ENCODE measurements at regions not wholly inside any gene's neighbourhood (a gene's known extent, or its start where the extent isn't known, plus 50 kb on each side); places are given as distances from the start of the nearest gene placed in this dataset.

GRCh38 chr7:46007194-46007593 is 86.1 kb upstream of the IGFBP3 start:
- Histone ChIP-seq H3K4me3 (ENCODE audit: low read length, poor library complexity, severe bottlenecking) (no peak overlapping the region), H4K20me1 (ENCODE audit: insufficient read depth, low read length, poor library complexity, severe bottlenecking) (no peaks in the 10 kb centered on the region), H3K9me3 (ENCODE audit: insufficient read depth, low read depth, low read length) (no peaks in the 10 kb centered on the region), H3K36me3 (ENCODE audit: insufficient read depth, low read length) (no peaks in the 10 kb centered on the region), H2AFZ (ENCODE audit: low read length) (no peak overlapping the region), H3K79me2 (ENCODE audit: insufficient read depth, low read length) (no peaks in the 10 kb centered on the region), H3K9ac (ENCODE audit: low read depth, low read length, poor library complexity, severe bottlenecking) (no peak overlapping the region), H3K4me1 (ENCODE audit: insufficient read depth, low read length, poor library complexity, severe bottlenecking) (no peaks in the 10 kb centered on the region), H3K9me2 (replicated peaks; ENCODE audit: low read depth, low read length) (no peaks in the 10 kb centered on the region), H3F3A (ENCODE audit: low read depth) (no peaks in the 10 kb centered on the region), H3K27me3 (ENCODE audit: insufficient read depth, low read length, poor library complexity, severe bottlenecking) (no peaks in the 10 kb centered on the region), H3K4me2 (ENCODE audit: low read depth, low read length, poor library complexity, severe bottlenecking) (no peak overlapping the region)
- TF ChIP-seq CTCF (conservative IDR thresholded peaks at IDR 0.05; ENCODE audit: low read length) (no peak), EZH2phosphoT487 (IDR thresholded peaks at IDR 0.05; ENCODE audit: borderline replicate concordance) (no peak)

DNA sequence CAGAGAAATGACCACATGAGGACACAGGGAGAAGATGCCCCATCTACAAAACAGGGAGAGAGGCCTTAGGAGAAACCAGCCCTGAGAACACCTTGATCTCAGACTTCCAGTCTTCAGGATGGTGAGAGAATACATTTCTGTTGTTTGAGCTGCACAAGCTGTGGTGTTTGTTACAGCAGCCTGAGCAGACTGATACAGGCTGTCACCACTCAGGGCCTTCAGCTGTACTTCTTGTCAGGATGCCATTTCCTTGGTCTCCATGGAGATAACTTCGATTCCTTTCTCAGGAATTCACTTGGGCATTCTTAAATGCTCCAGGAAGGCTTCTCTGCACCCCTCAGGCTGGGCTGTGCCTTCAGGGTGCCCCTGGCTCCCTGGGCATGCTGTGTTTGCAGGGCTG is 85.7 kb upstream of the IGFBP3 start:
- H3K27me3 ChIP-seq (ENCODE audit: insufficient read depth, low read length, poor library complexity, severe bottlenecking) = no peaks in the 10 kb centered on the region
- TF ChIP-seq EZH2phosphoT487 (IDR thresholded peaks at IDR 0.05; ENCODE audit: borderline replicate concordance) (no peak), CTCF (conservative IDR thresholded peaks at IDR 0.05; ENCODE audit: low read length) (no peak)
- no peak overlapping the region for H2AFZ ChIP-seq (ENCODE audit: low read length)
- no peaks in the 10 kb centered on the region for H4K20me1 ChIP-seq (ENCODE audit: insufficient read depth, low read length, poor library complexity, severe bottlenecking)
- no peak overlapping the region for H3K4me2 ChIP-seq (ENCODE audit: low read depth, low read length, poor library complexity, severe bottlenecking)
- no peaks in the 10 kb centered on the region for H3K9me3 ChIP-seq (ENCODE audit: insufficient read depth, low read depth, low read length)
- H3K79me2 ChIP-seq (ENCODE audit: insufficient read depth, low read length) = no peaks in the 10 kb centered on the region
- H3K4me1 ChIP-seq (ENCODE audit: insufficient read depth, low read length, poor library complexity, severe bottlenecking) = no peaks in the 10 kb centered on the region
- no peaks in the 10 kb centered on the region for H3K9me2 ChIP-seq (replicated peaks; ENCODE audit: low read depth, low read length)
- no peak overlapping the region for H3K9ac ChIP-seq (ENCODE audit: low read depth, low read length, poor library complexity, severe bottlenecking)
- no peaks in the 10 kb centered on the region for H3K36me3 ChIP-seq (ENCODE audit: insufficient read depth, low read length)
- no peak overlapping the region for H3K4me3 ChIP-seq (ENCODE audit: low read length, poor library complexity, severe bottlenecking)
- H3F3A ChIP-seq (ENCODE audit: low read depth) = no peaks in the 10 kb centered on the region

- no peaks in the 10 kb centered on the region for H3K4me1 ChIP-seq (ENCODE audit: insufficient read depth, low read length, poor library complexity, severe bottlenecking)
- no peaks in the 10 kb centered on the region for H3K79me2 ChIP-seq (ENCODE audit: insufficient read depth, low read length)
- no peak for TF ChIP-seq CTCF (conservative IDR thresholded peaks at IDR 0.05; ENCODE audit: low read length)
- TF ChIP-seq EZH2phosphoT487 (IDR thresholded peaks at IDR 0.05; ENCODE audit: borderline replicate concordance) = no peak
- no peaks in the 10 kb centered on the region for H3K9me3 ChIP-seq (ENCODE audit: insufficient read depth, low read depth, low read length)
- H4K20me1 ChIP-seq (ENCODE audit: insufficient read depth, low read length, poor library complexity, severe bottlenecking) = no peaks in the 10 kb centered on the region
- no peak overlapping the region for H3K4me3 ChIP-seq (ENCODE audit: low read length, poor library complexity, severe bottlenecking)
- H3K4me2 ChIP-seq (ENCODE audit: low read depth, low read length, poor library complexity, severe bottlenecking) = no peak overlapping the region
- H3F3A ChIP-seq (ENCODE audit: low read depth) = no peaks in the 10 kb centered on the region
- no peaks in the 10 kb centered on the region for H3K9me2 ChIP-seq (replicated peaks; ENCODE audit: low read depth, low read length)
- H3K9ac ChIP-seq (ENCODE audit: low read depth, low read length, poor library complexity, severe bottlenecking) = no peak overlapping the region
- no peaks in the 10 kb centered on the region for H3K27me3 ChIP-seq (ENCODE audit: insufficient read depth, low read length, poor library complexity, severe bottlenecking)
- no peak overlapping the region for H2AFZ ChIP-seq (ENCODE audit: low read length)
- no peaks in the 10 kb centered on the region for H3K36me3 ChIP-seq (ENCODE audit: insufficient read depth, low read length)
Measured at GRCh38 chr7:46006212-46006611, 85.1 kb upstream of the IGFBP3 start.
